ENCODE measurements at regions not wholly inside any gene's neighbourhood (a gene's known extent, or its start where the extent isn't known, plus 50 kb on each side); places are given as distances from the start of the nearest gene placed in this dataset.

DNA sequence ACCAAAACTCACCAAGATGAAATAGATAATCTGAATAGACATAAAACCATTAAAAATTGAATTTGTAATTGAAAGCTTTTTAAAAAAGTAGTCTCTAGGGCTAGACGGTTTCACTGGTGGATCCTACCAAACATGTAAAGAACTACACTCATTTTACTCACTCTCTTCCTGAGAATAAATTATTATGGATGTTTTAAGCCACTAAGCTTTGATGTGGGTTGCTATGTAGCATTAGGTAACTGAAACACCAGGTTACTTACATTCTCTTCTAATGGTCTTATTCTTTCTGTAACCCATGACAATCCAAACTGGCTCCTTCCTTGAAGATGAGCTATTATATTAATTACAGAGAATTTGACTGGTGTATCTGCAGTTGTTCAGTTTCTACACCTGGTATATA lies 385.1 kb downstream of the PPP1R2C start:
- Histone ChIP-seq H3K36me3 (ENCODE audit: control insufficient read depth, insufficient read depth, low read length) (no peaks in the 10 kb centered on the region), H2AFZ (ENCODE audit: low read depth, low read length) (no peak overlapping the region), H3K79me2 (ENCODE audit: control insufficient read depth, insufficient read depth, low read length) (no peaks in the 10 kb centered on the region), H3K9me3 (replicated peaks; ENCODE audit: control insufficient read depth, insufficient read depth, low read depth, low read length) (no peaks in the 10 kb centered on the region), H4K20me1 (replicated peaks; ENCODE audit: control insufficient read depth, insufficient read depth, low read length) (no peaks in the 10 kb centered on the region), H3K4me3 (no peak overlapping the region), H3K9me1 (ENCODE audit: control insufficient read depth, insufficient read depth, low read length) (no peaks in the 10 kb centered on the region), H3K27ac (ENCODE audit: extremely low read depth, low read depth, low read length) (no peak overlapping the region), H3K4me2 (ENCODE audit: insufficient read depth, low read length) (no peak overlapping the region), H3K4me1 (replicated peaks in 1 of 2; ENCODE audit: control insufficient read depth in 2 of 2, insufficient read depth in 2 of 2, low read length in 2 of 2) (no peaks in the 10 kb centered on the region), H3K27me3 (ENCODE audit: control insufficient read depth in 2 of 2, insufficient read depth in 2 of 2, low read length in 2 of 2) (no peaks in the 10 kb centered on the region), H3K9ac (ENCODE audit: insufficient read depth in 1 of 2, low read depth in 2 of 2, low read length in 2 of 2) (no peak overlapping the region)
- in situ Hi-C loops (cut with MboI) (no loop called here), intact Hi-C loops (cut with micrococcal nuclease) (no loop called here)
- WGBS (ENCODE audit: insufficient coverage, low coverage, missing lambda C conversion rate): 0% methylated on average over 1 of the region's 1 CpG
- POLR2A ChIA-PET: no interaction called here
- TF ChIP-seq ZNF165 (CRISPR knock-in tag; IDR thresholded peaks at IDR 0.05; ENCODE audit: borderline replicate concordance): no peak
- TF ChIP-seq E4F1 (CRISPR knock-in tag; IDR thresholded peaks at IDR 0.05; ENCODE audit: borderline replicate concordance): no peak
- ATAC-seq (no peak), DNase-seq (ENCODE audit: extremely low read depth in 1 of 4, low spot score in 3 of 4) (no peak), FAIRE-seq (no peak)
- CTCF ChIA-PET (ENCODE audit: low intra/inter-chr PET ratio): no interaction called here
- no TSS peak for BruUV-seq (replicated peaks)

GRCh38 chrX:42386681-42387080 lies 391.3 kb downstream of the PPP1R2C start:
- Histone ChIP-seq H3K4me2 (ENCODE audit: insufficient read depth, low read length) (no peak overlapping the region), H3K9ac (ENCODE audit: insufficient read depth in 1 of 2, low read depth in 2 of 2, low read length in 2 of 2) (no peak overlapping the region), H3K4me3 (no peak overlapping the region), H4K20me1 (replicated peaks; ENCODE audit: control insufficient read depth, insufficient read depth, low read length) (no peaks in the 10 kb centered on the region), H3K9me1 (ENCODE audit: control insufficient read depth, insufficient read depth, low read length) (no peaks in the 10 kb centered on the region), H3K36me3 (ENCODE audit: control insufficient read depth, insufficient read depth, low read length) (no peaks in the 10 kb centered on the region), H3K27me3 (ENCODE audit: control insufficient read depth in 2 of 2, insufficient read depth in 2 of 2, low read length in 2 of 2) (no peaks in the 10 kb centered on the region), H3K79me2 (ENCODE audit: control insufficient read depth, insufficient read depth, low read length) (no peaks in the 10 kb centered on the region), H3K27ac (ENCODE audit: extremely low read depth, low read depth, low read length) (no peak overlapping the region), H3K4me1 (replicated peaks in 1 of 2; ENCODE audit: control insufficient read depth in 2 of 2, insufficient read depth in 2 of 2, low read length in 2 of 2) (no peaks in the 10 kb centered on the region), H3K9me3 (replicated peaks; ENCODE audit: control insufficient read depth, insufficient read depth, low read depth, low read length) (no peaks in the 10 kb centered on the region), H2AFZ (ENCODE audit: low read depth, low read length) (no peak overlapping the region)
- in situ Hi-C loops (cut with MboI) (no loop called here), intact Hi-C loops (cut with micrococcal nuclease) (no loop called here)
- ChIA-PET POLR2A (no interaction called here), CTCF (ENCODE audit: low intra/inter-chr PET ratio) (no interaction called here)
- BruUV-seq (replicated peaks): no TSS peak
- DNase-seq (ENCODE audit: extremely low read depth in 1 of 4, low spot score in 3 of 4) (no peak), ATAC-seq (no peak), FAIRE-seq (no peak)
- 0% methylated on average over 2 of the region's 2 CpGs for WGBS (ENCODE audit: insufficient coverage, low coverage, missing lambda C conversion rate)
- TF ChIP-seq, protein P1, sequence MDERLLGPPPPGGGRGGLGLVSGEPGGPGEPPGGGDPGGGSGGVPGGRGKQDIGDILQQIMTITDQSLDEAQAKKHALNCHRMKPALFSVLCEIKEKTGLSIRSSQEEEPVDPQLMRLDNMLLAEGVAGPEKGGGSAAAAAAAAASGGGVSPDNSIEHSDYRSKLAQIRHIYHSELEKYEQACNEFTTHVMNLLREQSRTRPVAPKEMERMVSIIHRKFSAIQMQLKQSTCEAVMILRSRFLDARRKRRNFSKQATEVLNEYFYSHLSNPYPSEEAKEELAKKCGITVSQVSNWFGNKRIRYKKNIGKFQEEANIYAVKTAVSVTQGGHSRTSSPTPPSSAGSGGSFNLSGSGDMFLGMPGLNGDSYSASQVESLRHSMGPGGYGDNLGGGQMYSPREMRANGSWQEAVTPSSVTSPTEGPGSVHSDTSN (CRISPR knock-in tag; IDR thresholded peaks at IDR 0.05; ENCODE audit: low read depth): no peak
- TF ChIP-seq, protein P1 (tag; conservative IDR thresholded peaks at IDR 0.05; ENCODE audit: low read depth): no peak
- no peak for TF ChIP-seq HNRNPUL1 (IDR thresholded peaks at IDR 0.05; ENCODE audit: low read length)
- no peak for TF ChIP-seq ZNF408 (CRISPR knock-in tag; IDR thresholded peaks at IDR 0.05; ENCODE audit: low read depth)
- no peak for TF ChIP-seq SRSF1 (IDR thresholded peaks at IDR 0.05; ENCODE audit: low read depth, low read length)
- no peak for TF ChIP-seq BCOR (IDR thresholded peaks at IDR 0.05)
- no peak for TF ChIP-seq TAF1 (IDR thresholded peaks at IDR 0.05; ENCODE audit: control insufficient read depth, extremely low read depth, insufficient read depth, low read length, severe bottlenecking)
- no peak for TF ChIP-seq TOE1 (IDR thresholded peaks at IDR 0.05; ENCODE audit: borderline replicate concordance)
- no peak for TF ChIP-seq TOE1 (CRISPR knock-in tag; IDR thresholded peaks at IDR 0.05; ENCODE audit: borderline replicate concordance, low read depth)
- no peak for TF ChIP-seq BRD4 (IDR thresholded peaks at IDR 0.05)
